H9 (cell line): ENCODE measurements at regions not wholly inside any gene's neighbourhood (a gene's known extent, or its start where the extent isn't known, plus 50 kb on each side); places are given as distances from the start of the nearest gene placed in this dataset.

Source experiments
- DNase-seq: peaks from one replicate; pipeline ENCODE4 v3.0.0-alpha.2; 2017
- H2AFZ ChIP-seq: one replicate; pipeline ENCODE4 v1.6.1; 2013; ENCODE audit warnings: mild to moderate bottlenecking, low read length, control low read depth, moderate library complexity
- H2AK5ac ChIP-seq: 2 replicates; pipeline ENCODE4 v1.6.1; 2013; ENCODE audit warnings: low read length, control low read depth, mixed read lengths; ENCODE audit not compliant: insufficient read length
- H2BK120ac ChIP-seq: one replicate; pipeline ENCODE4 v1.6.1; 2013; ENCODE audit warnings: low read depth, mild to moderate bottlenecking, low read length, control low read depth, inconsistent platforms; ENCODE audit not compliant: poor library complexity, severe bottlenecking
- H2BK12ac ChIP-seq: 2 replicates; pipeline ENCODE4 v1.6.1; 2013; ENCODE audit warnings: low read length, control low read depth, mixed read lengths, low read depth; ENCODE audit not compliant: insufficient read length
- H2BK15ac ChIP-seq: 2 replicates; pipeline ENCODE4 v1.6.1; 2013; ENCODE audit warnings: low read depth, low read length, control low read depth
- H2BK20ac ChIP-seq: one replicate; pipeline ENCODE4 v1.6.1; 2013; ENCODE audit warnings: low read depth, mild to moderate bottlenecking, low read length, control low read depth, inconsistent platforms; ENCODE audit not compliant: poor library complexity, severe bottlenecking
- H2BK5ac ChIP-seq: 2 replicates; pipeline ENCODE4 v1.6.1; 2013; ENCODE audit warnings: low read length, control low read depth, mixed read lengths; ENCODE audit not compliant: insufficient read length
- H3K14ac ChIP-seq: 2 replicates; pipeline ENCODE4 v1.6.1; 2013; ENCODE audit warnings: low read length, control low read depth; ENCODE audit not compliant: insufficient read depth
- H3K18ac ChIP-seq: 2 replicates; pipeline ENCODE4 v1.6.1; 2013; ENCODE audit warnings: low read depth, mild to moderate bottlenecking, mixed read lengths, low read length, control low read depth; ENCODE audit not compliant: insufficient read length
- H3K23ac ChIP-seq: 2 replicates; pipeline ENCODE4 v1.6.1; 2013; ENCODE audit warnings: low read length, control low read depth, mixed read lengths, low read depth; ENCODE audit not compliant: insufficient read length
- H3K23me2 ChIP-seq: 2 replicates; pipeline ENCODE4 v1.6.1; 2013; ENCODE audit warnings: low read depth, mild to moderate bottlenecking, mixed read lengths, low read length, control low read depth; ENCODE audit not compliant: insufficient read length, poor library complexity, severe bottlenecking
- H3K27ac ChIP-seq: 2 replicates; pipeline ENCODE4 v1.5.1; 2013; ENCODE audit warnings: low read length, control low read depth, mixed read lengths, low read depth; ENCODE audit not compliant: insufficient read length
- H3K27me3 ChIP-seq: 2 replicates; pipeline ENCODE4 v1.6.1; 2013; ENCODE audit warnings: low read length, control low read depth, inconsistent platforms; ENCODE audit not compliant: insufficient read depth
- H3K4ac ChIP-seq: 2 replicates; pipeline ENCODE4 v1.6.1; 2013; ENCODE audit warnings: low read depth, mild to moderate bottlenecking, control low read depth, inconsistent platforms, low read length, moderate library complexity
- H3K4me1 ChIP-seq: 2 replicates; pipeline ENCODE4 v1.6.1; 2013; ENCODE audit warnings: low read length, control low read depth, inconsistent platforms; ENCODE audit not compliant: insufficient read depth
- H3K4me2 ChIP-seq: 2 replicates; pipeline ENCODE4 v1.6.1; 2013; ENCODE audit warnings: low read length, control low read depth, mixed read lengths; ENCODE audit not compliant: insufficient read length, insufficient read depth
- H3K56ac ChIP-seq: 2 replicates; pipeline ENCODE4 v1.6.1; 2013; ENCODE audit warnings: low read depth, mild to moderate bottlenecking, mixed read lengths, low read length, control low read depth; ENCODE audit not compliant: insufficient read length
- H3K79me1 ChIP-seq: 2 replicates; pipeline ENCODE4 v1.6.1; 2013; ENCODE audit warnings: low read depth, mild to moderate bottlenecking, moderate library complexity, low read length, control low read depth, inconsistent platforms; ENCODE audit not compliant: insufficient read depth, poor library complexity, severe bottlenecking
- H3K79me2 ChIP-seq: 2 replicates; pipeline ENCODE4 v1.6.1; 2013; ENCODE audit warnings: low read length, control low read depth, inconsistent platforms; ENCODE audit not compliant: insufficient read depth
- H3K9ac ChIP-seq: 2 replicates; pipeline ENCODE4 v1.6.1; 2013; ENCODE audit warnings: low read length, control low read depth, mixed read lengths; ENCODE audit not compliant: insufficient read length; ENCODE audit errors: extremely low read depth
- H3K9me3 ChIP-seq: one replicate; pipeline ENCODE4 v1.6.1; 2013; ENCODE audit warnings: low read depth, low read length, inconsistent platforms; ENCODE audit not compliant: control insufficient read depth
- H3T11ph ChIP-seq: one replicate; pipeline ENCODE4 v1.6.1; 2013; ENCODE audit warnings: mild to moderate bottlenecking, low read length, control low read depth, inconsistent platforms
- H4K20me1 ChIP-seq: one replicate; pipeline ENCODE4 v1.6.1; 2013; ENCODE audit not compliant: control insufficient read depth, insufficient read length, insufficient read depth
- H4K5ac ChIP-seq: 2 replicates; pipeline ENCODE4 v1.6.1; 2013; ENCODE audit warnings: low read depth, mild to moderate bottlenecking, mixed read lengths, low read length, control low read depth; ENCODE audit not compliant: insufficient read length
- H4K8ac ChIP-seq: replicated peaks from 2 replicates; pipeline ENCODE4 v1.6.1; 2013; ENCODE audit warnings: low read length, control low read depth, mixed read lengths, low read depth; ENCODE audit not compliant: insufficient read length
- H4K91ac ChIP-seq: 2 replicates; pipeline ENCODE4 v1.6.1; 2013; ENCODE audit warnings: low read depth, mild to moderate bottlenecking, moderate library complexity, mixed read lengths, low read length, control low read depth; ENCODE audit not compliant: insufficient read length
- H3K27ac Mint-ChIP-seq, 3 experiments: 2 replicates in 2 of 3; 3 replicates in 1 of 3; pipeline ENCODE4 v1.8.0; 2020 to 2021; ENCODE audit warnings: mixed read lengths in 3 of 3, mild to moderate bottlenecking in 1 of 3, moderate library complexity in 1 of 3
- H3K27me3 Mint-ChIP-seq: 2 replicates; pipeline ENCODE4 v1.8.0; 2021; ENCODE audit warnings: low read depth, mild to moderate bottlenecking, moderate library complexity, mixed read lengths
- H3K36me3 Mint-ChIP-seq, 3 experiments: 2 replicates in 2 of 3; 3 replicates in 1 of 3; pipeline ENCODE4 v1.8.0; 2020 to 2021; ENCODE audit warnings: low read depth in 3 of 3, mixed read lengths in 3 of 3; ENCODE audit not compliant: insufficient read depth in 1 of 3
- H3K4me1 Mint-ChIP-seq, 2 experiments: 2 replicates each; pipeline ENCODE4 v1.8.0; 2020; ENCODE audit warnings: mixed read lengths in 2 of 2
- H3K4me3 Mint-ChIP-seq, 2 experiments: 2 replicates in 1 of 2; 3 replicates in 1 of 2; pipeline ENCODE4 v1.8.0; 2020 to 2021; ENCODE audit warnings: mild to moderate bottlenecking in 2 of 2, mixed read lengths in 2 of 2, moderate library complexity in 1 of 2
- H3K9me3 Mint-ChIP-seq, 2 experiments: 2 replicates in 1 of 2; 3 replicates in 1 of 2; pipeline ENCODE4 v1.8.0; 2020; ENCODE audit warnings: mild to moderate bottlenecking in 2 of 2, mixed read lengths in 2 of 2, moderate library complexity in 1 of 2
- WGBS: extraction: QIAGEN DNeasy Blood & Tissue Kit; methylation state at CpG from one replicate; pipeline ENCODE4 v1.1.7; 2013; ENCODE audit warnings: missing lambda C conversion rate, low lambda C conversion rate, mixed read lengths; ENCODE audit not compliant: insufficient read length; ENCODE audit errors: extremely low coverage; 5-methylcytosine and 5-hydroxymethylcytosine counted together
- TF ChIP-seq, protein P1 (sequence below): fragments of 200-600 bp; sonication (generic); conservative IDR thresholded peaks from 3 replicates; pipeline ENCODE4 v1.8.0; 2021; ENCODE audit warnings: antibody characterized with exemption, mild to moderate bottlenecking

GRCh38 chr11:11709447-11710239, 87.8 kb upstream of the GALNT18 start:
- Mint-ChIP-seq H3K4me1 (peaks cover 0 to 5% of the 10 kb centered on the region in 2 experiments; a peak in 1 of 4 replicates), H3K27ac (no peak overlapping the region), H3K27me3 (peaks cover 9% of the 10 kb centered on the region), H3K36me3 (no peaks in the 10 kb centered on the region), H3K9me3 (peaks cover 0 to 3% of the 10 kb centered on the region in 2 experiments; a peak in 1 of 5 replicates), H3K4me3 (no peak overlapping the region)
- H4K8ac ChIP-seq, result no peak overlapping the region
- no peak overlapping the region for H3K4me2 ChIP-seq
- WGBS, result no CpG with 5 or more reads among the region's 7 CpGs
- no peak overlapping the region for H4K5ac ChIP-seq
- H3K27me3 ChIP-seq, result no peaks in the 10 kb centered on the region
- no peak overlapping the region for H3K14ac ChIP-seq
- no peak overlapping the region for H2AFZ ChIP-seq
- no peak overlapping the region for H3K27ac ChIP-seq
- H4K20me1 ChIP-seq, result no peaks in the 10 kb centered on the region
- no peak overlapping the region for H2BK120ac ChIP-seq
- H3K79me2 ChIP-seq, result no peaks in the 10 kb centered on the region
- no peak for DNase-seq
- no peak overlapping the region for H3K56ac ChIP-seq
- H2BK5ac ChIP-seq, result no peak overlapping the region
- TF ChIP-seq, protein P1, sequence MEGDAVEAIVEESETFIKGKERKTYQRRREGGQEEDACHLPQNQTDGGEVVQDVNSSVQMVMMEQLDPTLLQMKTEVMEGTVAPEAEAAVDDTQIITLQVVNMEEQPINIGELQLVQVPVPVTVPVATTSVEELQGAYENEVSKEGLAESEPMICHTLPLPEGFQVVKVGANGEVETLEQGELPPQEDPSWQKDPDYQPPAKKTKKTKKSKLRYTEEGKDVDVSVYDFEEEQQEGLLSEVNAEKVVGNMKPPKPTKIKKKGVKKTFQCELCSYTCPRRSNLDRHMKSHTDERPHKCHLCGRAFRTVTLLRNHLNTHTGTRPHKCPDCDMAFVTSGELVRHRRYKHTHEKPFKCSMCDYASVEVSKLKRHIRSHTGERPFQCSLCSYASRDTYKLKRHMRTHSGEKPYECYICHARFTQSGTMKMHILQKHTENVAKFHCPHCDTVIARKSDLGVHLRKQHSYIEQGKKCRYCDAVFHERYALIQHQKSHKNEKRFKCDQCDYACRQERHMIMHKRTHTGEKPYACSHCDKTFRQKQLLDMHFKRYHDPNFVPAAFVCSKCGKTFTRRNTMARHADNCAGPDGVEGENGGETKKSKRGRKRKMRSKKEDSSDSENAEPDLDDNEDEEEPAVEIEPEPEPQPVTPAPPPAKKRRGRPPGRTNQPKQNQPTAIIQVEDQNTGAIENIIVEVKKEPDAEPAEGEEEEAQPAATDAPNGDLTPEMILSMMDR, result no peak
- H3K18ac ChIP-seq, result no peak overlapping the region
- no peaks in the 10 kb centered on the region for H3K23me2 ChIP-seq
- H3K79me1 ChIP-seq, result no peaks in the 10 kb centered on the region
- H3K23ac ChIP-seq, result no peak overlapping the region
- no peak overlapping the region for H3K4ac ChIP-seq
- H3K9ac ChIP-seq, result no peak overlapping the region
- no peaks in the 10 kb centered on the region for H3K9me3 ChIP-seq
- no peaks in the 10 kb centered on the region for H3K4me1 ChIP-seq
- H4K91ac ChIP-seq, result no peak overlapping the region
- H3T11ph ChIP-seq, result no peak overlapping the region
- H2BK20ac ChIP-seq, result no peak overlapping the region
- H2AK5ac ChIP-seq, result no peak overlapping the region
- H2BK12ac ChIP-seq, result no peak overlapping the region
- no peak overlapping the region for H2BK15ac ChIP-seq
